ENCODE measurements at regions not wholly inside any gene's neighbourhood (a gene's known extent, or its start where the extent isn't known, plus 50 kb on each side); places are given as distances from the start of the nearest gene placed in this dataset.

DNA sequence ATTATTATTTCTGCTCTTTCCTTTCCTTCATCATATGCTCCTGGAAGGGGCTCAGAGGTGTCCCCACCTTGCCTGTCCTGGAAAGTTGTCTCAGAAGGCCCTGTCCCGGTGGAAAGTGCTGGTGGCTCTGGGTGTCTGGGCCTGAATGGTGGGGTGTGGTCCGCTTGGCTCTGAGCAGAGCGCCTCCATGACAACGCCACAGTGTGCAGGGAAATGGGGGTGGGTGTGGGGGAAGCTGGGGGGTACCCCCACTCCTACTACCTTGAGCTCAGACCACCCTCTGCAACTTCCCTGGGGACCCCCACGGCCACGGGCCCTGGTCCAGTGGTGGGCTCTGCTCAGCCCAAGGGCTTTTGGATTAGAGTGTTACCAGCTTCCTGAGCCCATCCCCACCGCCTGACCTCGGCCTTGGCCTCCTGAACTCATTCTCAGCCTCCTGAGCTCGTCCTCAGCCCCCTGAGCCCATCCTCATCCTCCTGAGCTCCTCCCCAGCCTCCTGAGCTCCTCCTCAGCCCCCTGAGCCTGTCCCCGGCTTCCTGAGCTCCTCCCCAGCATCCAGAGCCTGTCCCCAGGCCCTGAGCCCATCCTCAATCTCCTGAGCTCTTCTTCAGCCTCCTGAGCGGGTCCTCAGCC lies 106.4 kb upstream of the FAM20C start:
- Histone ChIP-seq H4K20me1 (ENCODE audit: low read length) (no peaks in the 10 kb centered on the region), H3K79me2 (ENCODE audit: low read length) (no peaks in the 10 kb centered on the region), H3F3A (ENCODE audit: low read length, unreplicated experiment) (peaks cover 11% of the 10 kb centered on the region), H3K4me3 (ENCODE audit: low read length) (no peak overlapping the region), H3K27ac (ENCODE audit: low read length) (no peak overlapping the region), H3K9me3 (ENCODE audit: low read length) (no peaks in the 10 kb centered on the region), H3K36me3 (ENCODE audit: low read depth, low read length) (no peaks in the 10 kb centered on the region), H3K4me2 (ENCODE audit: low read length) (no peak overlapping the region), H3K4me1 (ENCODE audit: insufficient read depth, low read length) (peaks cover 25% of the 10 kb centered on the region), H3K27me3 (ENCODE audit: low read length) (no peaks in the 10 kb centered on the region), H3K9ac (ENCODE audit: low read length) (no peak overlapping the region), H2AFZ (ENCODE audit: low read length) (no peak overlapping the region), H3K9me2 (replicated peaks; ENCODE audit: low read length) (no peaks in the 10 kb centered on the region)
- TF ChIP-seq EZH2 (IDR thresholded peaks at IDR 0.05; ENCODE audit: low read length, unreplicated experiment) (no peak), EZH2phosphoT487 (IDR thresholded peaks at IDR 0.05; ENCODE audit: borderline replicate concordance, low read length) (no peak)
- TF ChIP-seq, protein P1, sequence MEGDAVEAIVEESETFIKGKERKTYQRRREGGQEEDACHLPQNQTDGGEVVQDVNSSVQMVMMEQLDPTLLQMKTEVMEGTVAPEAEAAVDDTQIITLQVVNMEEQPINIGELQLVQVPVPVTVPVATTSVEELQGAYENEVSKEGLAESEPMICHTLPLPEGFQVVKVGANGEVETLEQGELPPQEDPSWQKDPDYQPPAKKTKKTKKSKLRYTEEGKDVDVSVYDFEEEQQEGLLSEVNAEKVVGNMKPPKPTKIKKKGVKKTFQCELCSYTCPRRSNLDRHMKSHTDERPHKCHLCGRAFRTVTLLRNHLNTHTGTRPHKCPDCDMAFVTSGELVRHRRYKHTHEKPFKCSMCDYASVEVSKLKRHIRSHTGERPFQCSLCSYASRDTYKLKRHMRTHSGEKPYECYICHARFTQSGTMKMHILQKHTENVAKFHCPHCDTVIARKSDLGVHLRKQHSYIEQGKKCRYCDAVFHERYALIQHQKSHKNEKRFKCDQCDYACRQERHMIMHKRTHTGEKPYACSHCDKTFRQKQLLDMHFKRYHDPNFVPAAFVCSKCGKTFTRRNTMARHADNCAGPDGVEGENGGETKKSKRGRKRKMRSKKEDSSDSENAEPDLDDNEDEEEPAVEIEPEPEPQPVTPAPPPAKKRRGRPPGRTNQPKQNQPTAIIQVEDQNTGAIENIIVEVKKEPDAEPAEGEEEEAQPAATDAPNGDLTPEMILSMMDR (conservative IDR thresholded peaks at IDR 0.05; ENCODE audit: low read depth, low read length) = no peak
- ChIA-PET CTCF (no interaction called here), POLR2A (ENCODE audit: unreplicated experiment) (no interaction called here)
- no peak for ATAC-seq
- BruUV-seq (replicated peaks) = no TSS peak
- DNase-seq = no peak
- intact Hi-C loops (cut with micrococcal nuclease) = no loop called here

DNA sequence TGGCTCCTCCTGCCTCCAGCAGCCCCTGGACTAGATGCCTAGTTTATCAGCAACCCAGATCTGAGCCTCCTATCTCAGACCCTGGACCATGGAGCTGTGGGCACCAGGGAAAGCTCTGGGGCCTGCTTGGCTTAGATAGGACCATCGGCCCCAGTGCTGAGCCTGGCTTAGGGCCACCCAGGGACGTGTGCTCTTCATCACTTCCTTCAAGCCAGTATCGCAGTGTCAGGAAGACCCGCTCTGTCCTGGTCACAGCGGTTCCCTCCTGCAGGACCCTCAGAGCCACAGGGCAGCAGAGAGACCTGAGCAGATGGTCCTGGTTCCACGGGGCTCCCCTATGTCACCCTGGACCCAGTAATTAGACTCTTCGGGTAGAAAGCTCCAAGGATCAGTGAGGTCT lies 105.7 kb upstream of the FAM20C start:
- Histone ChIP-seq H2AFZ (ENCODE audit: low read length) (no peak overlapping the region), H3K4me2 (ENCODE audit: low read length) (no peak overlapping the region), H3K27ac (ENCODE audit: low read length) (no peak overlapping the region), H3K79me2 (ENCODE audit: low read length) (no peaks in the 10 kb centered on the region), H4K20me1 (ENCODE audit: low read length) (no peaks in the 10 kb centered on the region), H3K9me2 (replicated peaks; ENCODE audit: low read length) (no peaks in the 10 kb centered on the region), H3K4me3 (ENCODE audit: low read length) (no peak overlapping the region), H3K4me1 (ENCODE audit: insufficient read depth, low read length) (peaks cover 25% of the 10 kb centered on the region), H3K36me3 (ENCODE audit: low read depth, low read length) (no peaks in the 10 kb centered on the region), H3K9ac (ENCODE audit: low read length) (no peak overlapping the region), H3K9me3 (ENCODE audit: low read length) (no peaks in the 10 kb centered on the region), H3F3A (ENCODE audit: low read length, unreplicated experiment) (peaks cover 11% of the 10 kb centered on the region), H3K27me3 (ENCODE audit: low read length) (no peaks in the 10 kb centered on the region)
- ChIA-PET CTCF (no interaction called here), POLR2A (ENCODE audit: unreplicated experiment) (no interaction called here)
- DNase-seq (no peak), ATAC-seq (no peak)
- TF ChIP-seq, protein P1 (conservative IDR thresholded peaks at IDR 0.05; ENCODE audit: low read depth, low read length) = no peak
- no peak for TF ChIP-seq EZH2 (IDR thresholded peaks at IDR 0.05; ENCODE audit: low read length, unreplicated experiment)
- no peak for TF ChIP-seq EZH2phosphoT487 (IDR thresholded peaks at IDR 0.05; ENCODE audit: borderline replicate concordance, low read length)
- no TSS peak for BruUV-seq (replicated peaks)
- intact Hi-C loops (cut with micrococcal nuclease) = no loop called here

DNA sequence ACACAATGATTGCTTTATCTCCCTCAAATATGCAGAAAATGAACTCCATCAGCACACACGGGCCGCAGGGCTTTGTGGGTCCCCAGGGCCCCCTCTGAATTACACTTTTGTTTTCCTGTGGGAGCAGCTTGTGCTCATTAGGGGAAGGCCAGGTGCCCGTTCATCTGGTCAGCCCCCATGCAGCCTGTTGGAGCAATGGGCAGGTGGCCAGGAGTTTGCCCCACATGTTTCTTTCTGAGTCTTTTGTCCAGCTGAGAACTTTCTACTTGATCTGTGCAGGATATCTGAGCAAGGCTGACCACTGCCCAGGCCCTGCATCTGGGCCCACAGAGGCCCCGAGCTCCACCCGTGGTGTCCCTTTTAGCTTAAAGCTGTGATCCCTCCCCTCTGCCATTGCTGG lies 105.3 kb upstream of the FAM20C start:
- H3K79me2 ChIP-seq (ENCODE audit: low read length) = no peaks in the 10 kb centered on the region
- POLR2A ChIA-PET (ENCODE audit: unreplicated experiment) = no interaction called here
- H3K27me3 ChIP-seq (ENCODE audit: low read length) = no peaks in the 10 kb centered on the region
- intact Hi-C loops (cut with micrococcal nuclease) = no loop called here
- H4K20me1 ChIP-seq (ENCODE audit: low read length) = no peaks in the 10 kb centered on the region
- CTCF ChIA-PET = no interaction called here
- H2AFZ ChIP-seq (ENCODE audit: low read length) = no peak overlapping the region
- no peaks in the 10 kb centered on the region for H3K9me3 ChIP-seq (ENCODE audit: low read length)
- no peak overlapping the region for H3K4me3 ChIP-seq (ENCODE audit: low read length)
- peaks cover 25% of the 10 kb centered on the region for H3K4me1 ChIP-seq (ENCODE audit: insufficient read depth, low read length)
- no peak overlapping the region for H3K27ac ChIP-seq (ENCODE audit: low read length)
- BruUV-seq (replicated peaks) = no TSS peak
- ATAC-seq (no peak), DNase-seq (no peak)
- H3K4me2 ChIP-seq (ENCODE audit: low read length) = no peak overlapping the region
- H3F3A ChIP-seq (ENCODE audit: low read length, unreplicated experiment) = peaks cover 11% of the 10 kb centered on the region
- H3K36me3 ChIP-seq (ENCODE audit: low read depth, low read length) = no peaks in the 10 kb centered on the region
- no peak overlapping the region for H3K9ac ChIP-seq (ENCODE audit: low read length)
- TF ChIP-seq EZH2 (IDR thresholded peaks at IDR 0.05; ENCODE audit: low read length, unreplicated experiment) = no peak
- TF ChIP-seq, protein P1 (conservative IDR thresholded peaks at IDR 0.05; ENCODE audit: low read depth, low read length) = no peak
- no peak for TF ChIP-seq EZH2phosphoT487 (IDR thresholded peaks at IDR 0.05; ENCODE audit: borderline replicate concordance, low read length)
- no peaks in the 10 kb centered on the region for H3K9me2 ChIP-seq (replicated peaks; ENCODE audit: low read length)
